K562 (cell line): ENCODE measurements at regions not wholly inside any gene's neighbourhood (a gene's known extent, or its start where the extent isn't known, plus 50 kb on each side); places are given as distances from the start of the nearest gene placed in this dataset.

ENCODE experiments used
- CBFA2T2 ChIP-seq: fragments of 450-650 bp; conservative IDR thresholded peaks from 2 replicates; pipeline ENCODE4 v1.6.1; 2017; ENCODE audit warnings: mild to moderate bottlenecking
- GTF2E2 ChIP-seq: fragments of 200-800 bp; sonication (Bioruptor generic); IDR thresholded peaks from 2 replicates; pipeline ENCODE4 v1.6.1; 2016; ENCODE audit warnings: missing genetic modification characterization, missing compliant biosample characterization
- JUND ChIP-seq, 2 experiments: IDR thresholded peaks; 2 replicates in 1 of 2; 3 replicates in 1 of 2; pipeline ENCODE4 v1.6.1; 2011; ENCODE audit warnings: borderline replicate concordance in 2 of 2, low read depth in 2 of 2, low read length in 2 of 2, improper control_type of control experiment in 1 of 2, missing biosample characterization in 1 of 2, missing genetic modification characterization in 1 of 2, missing genetic modification reagents in 1 of 2
- KLF13 ChIP-seq: fragments of 450-650 bp; IDR thresholded peaks from 2 replicates; pipeline ENCODE4 v1.6.1; 2016; ENCODE audit warnings: missing genetic modification characterization, low read depth, mild to moderate bottlenecking, missing compliant biosample characterization, moderate library complexity, borderline replicate concordance
- NEUROD1 ChIP-seq: fragments of 150-350 bp; IDR thresholded peaks from 2 replicates; pipeline ENCODE4 v1.6.1; 2014; ENCODE audit warnings: borderline replicate concordance, low read length, low read depth; ENCODE audit not compliant: partially characterized antibody
- RBM22 ChIP-seq: fragments of 200-400 bp; formaldehyde crosslinking; IDR thresholded peaks from 2 replicates; pipeline ENCODE4 v1.6.1; 2018; ENCODE audit warnings: low read length, low read depth; ENCODE audit not compliant: poor library complexity, severe bottlenecking
- SLC30A9 ChIP-seq: fragments of 250-450 bp; sonication (Bioruptor Pico); IDR thresholded peaks from 2 replicates; pipeline ENCODE4 v1.8.0; 2022; ENCODE audit warnings: mild to moderate bottlenecking, moderate library complexity
- TCF3 ChIP-seq: sonication (generic); formaldehyde crosslinking; IDR thresholded peaks from 2 replicates; pipeline ENCODE4 v1.4.0; 2020; ENCODE audit warnings: mild to moderate bottlenecking, missing genetic modification reagents
- TEAD1 ChIP-seq, 2 experiments: fragments of 450-650 bp in 1 of 2; sonication (generic) in 1 of 2; formaldehyde crosslinking; IDR thresholded peaks; 2 replicates each; pipeline versions ENCODE4 v1.4.0 to v1.8.0; 2020 to 2022; ENCODE audit warnings: mild to moderate bottlenecking in 2 of 2, missing genetic modification reagents in 1 of 2
- ZNF143 ChIP-seq: sonication (generic); formaldehyde crosslinking; IDR thresholded peaks from 2 replicates; pipeline ENCODE4 v1.9.0; 2022; ENCODE audit warnings: mild to moderate bottlenecking, missing genetic modification reagents
- ZNF212 ChIP-seq: fragments of 450-650 bp; formaldehyde crosslinking; IDR thresholded peaks from 2 replicates; pipeline ENCODE4 v1.4.0; 2020; ENCODE audit warnings: mild to moderate bottlenecking
- ZNF282 ChIP-seq: sonication (generic); formaldehyde crosslinking; IDR thresholded peaks from 2 replicates; pipeline ENCODE4 v1.8.1; 2023; ENCODE audit warnings: missing genetic modification reagents
- ZNF696 ChIP-seq: fragments of 250-450 bp; sonication (Bioruptor Pico); conservative IDR thresholded peaks from 2 replicates; pipeline ENCODE4 v1.4.0; 2020; ENCODE audit warnings: mild to moderate bottlenecking, moderate library complexity
- TF ChIP-seq, protein P1 (sequence below): fragments of 250-450 bp; sonication (Bioruptor Pico); IDR thresholded peaks from 2 replicates; pipeline ENCODE4 v1.6.1; 2021; ENCODE audit warnings: mild to moderate bottlenecking
- TF ChIP-seq, protein P2 (sequence below): sonication (generic); formaldehyde crosslinking; IDR thresholded peaks from 2 replicates; pipeline ENCODE4 v1.8.0; 2023; ENCODE audit warnings: mild to moderate bottlenecking, missing genetic modification reagents
- TF ChIP-seq, protein P3 (sequence below): IDR thresholded peaks from 2 replicates; pipeline ENCODE4 v1.6.1; 2016; ENCODE audit warnings: missing genetic modification characterization, missing compliant biosample characterization
- TF ChIP-seq, protein P4 (sequence below): IDR thresholded peaks from 3 replicates; pipeline ENCODE4 v1.6.1; 2011; ENCODE audit warnings: borderline replicate concordance, mild to moderate bottlenecking, moderate library complexity; ENCODE audit not compliant: insufficient read length; ENCODE audit errors: extremely low read depth

DNA sequence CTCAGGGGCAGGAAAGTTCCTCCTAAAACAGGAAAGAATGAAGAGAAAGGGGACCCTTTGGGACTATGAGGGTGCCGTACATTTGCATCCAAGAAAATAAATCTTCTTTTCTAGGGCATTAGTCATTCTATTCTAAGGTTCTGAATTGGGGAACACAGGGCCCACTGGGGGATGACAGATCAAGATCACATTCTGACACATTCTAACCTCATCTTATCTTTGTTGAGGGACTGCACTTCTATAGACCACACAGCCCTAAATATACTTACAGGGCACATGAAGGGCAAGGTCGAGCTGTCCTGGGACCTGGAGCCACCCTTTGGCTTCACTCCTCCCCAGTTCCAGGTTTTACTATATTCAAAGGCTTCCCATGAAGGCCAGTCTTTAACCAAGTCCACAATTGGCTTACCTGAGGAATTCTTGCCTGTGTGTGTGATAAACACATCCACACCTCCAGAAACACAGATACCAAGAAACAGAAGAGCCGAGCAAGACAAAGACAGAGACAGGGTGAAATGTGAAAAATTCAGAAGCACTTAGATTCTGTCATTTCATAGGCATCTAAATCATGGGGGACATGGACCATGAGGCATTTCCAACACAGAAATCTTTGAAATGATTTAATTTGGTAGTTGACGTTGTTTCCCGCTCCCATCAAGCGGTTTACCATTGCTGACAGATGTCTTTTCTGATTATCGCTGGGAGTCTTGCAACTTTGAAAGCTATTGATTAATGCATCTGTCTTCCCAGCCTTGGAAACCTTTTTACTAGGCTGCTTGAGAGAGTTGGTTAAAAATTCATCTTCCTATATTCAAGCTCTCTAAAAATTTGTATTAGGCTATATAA lies 75.8 kb downstream of the CCDC71L start (continued):
- no peak for TF ChIP-seq ZNF212
- peak; percentile 82 for TF ChIP-seq TCF3 (CRISPR knock-in tag)
- peak in 1 of 2 experiments; percentile 46; a peak in 1 of 4 replicates for TF ChIP-seq TEAD1 (CRISPR knock-in tag; IDR thresholded peaks at IDR 0.05)
- TF ChIP-seq, protein P1, sequence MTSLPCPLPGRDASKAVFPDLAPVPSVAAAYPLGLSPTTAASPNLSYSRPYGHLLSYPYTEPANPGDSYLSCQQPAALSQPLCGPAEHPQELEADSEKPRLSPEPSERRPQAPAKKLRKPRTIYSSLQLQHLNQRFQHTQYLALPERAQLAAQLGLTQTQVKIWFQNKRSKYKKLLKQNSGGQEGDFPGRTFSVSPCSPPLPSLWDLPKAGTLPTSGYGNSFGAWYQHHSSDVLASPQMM (CRISPR knock-in tag) = no peak
- peak; percentile 61; the same call in 1 of the 2 replicates for TF ChIP-seq CBFA2T2
- TF ChIP-seq, protein P2, sequence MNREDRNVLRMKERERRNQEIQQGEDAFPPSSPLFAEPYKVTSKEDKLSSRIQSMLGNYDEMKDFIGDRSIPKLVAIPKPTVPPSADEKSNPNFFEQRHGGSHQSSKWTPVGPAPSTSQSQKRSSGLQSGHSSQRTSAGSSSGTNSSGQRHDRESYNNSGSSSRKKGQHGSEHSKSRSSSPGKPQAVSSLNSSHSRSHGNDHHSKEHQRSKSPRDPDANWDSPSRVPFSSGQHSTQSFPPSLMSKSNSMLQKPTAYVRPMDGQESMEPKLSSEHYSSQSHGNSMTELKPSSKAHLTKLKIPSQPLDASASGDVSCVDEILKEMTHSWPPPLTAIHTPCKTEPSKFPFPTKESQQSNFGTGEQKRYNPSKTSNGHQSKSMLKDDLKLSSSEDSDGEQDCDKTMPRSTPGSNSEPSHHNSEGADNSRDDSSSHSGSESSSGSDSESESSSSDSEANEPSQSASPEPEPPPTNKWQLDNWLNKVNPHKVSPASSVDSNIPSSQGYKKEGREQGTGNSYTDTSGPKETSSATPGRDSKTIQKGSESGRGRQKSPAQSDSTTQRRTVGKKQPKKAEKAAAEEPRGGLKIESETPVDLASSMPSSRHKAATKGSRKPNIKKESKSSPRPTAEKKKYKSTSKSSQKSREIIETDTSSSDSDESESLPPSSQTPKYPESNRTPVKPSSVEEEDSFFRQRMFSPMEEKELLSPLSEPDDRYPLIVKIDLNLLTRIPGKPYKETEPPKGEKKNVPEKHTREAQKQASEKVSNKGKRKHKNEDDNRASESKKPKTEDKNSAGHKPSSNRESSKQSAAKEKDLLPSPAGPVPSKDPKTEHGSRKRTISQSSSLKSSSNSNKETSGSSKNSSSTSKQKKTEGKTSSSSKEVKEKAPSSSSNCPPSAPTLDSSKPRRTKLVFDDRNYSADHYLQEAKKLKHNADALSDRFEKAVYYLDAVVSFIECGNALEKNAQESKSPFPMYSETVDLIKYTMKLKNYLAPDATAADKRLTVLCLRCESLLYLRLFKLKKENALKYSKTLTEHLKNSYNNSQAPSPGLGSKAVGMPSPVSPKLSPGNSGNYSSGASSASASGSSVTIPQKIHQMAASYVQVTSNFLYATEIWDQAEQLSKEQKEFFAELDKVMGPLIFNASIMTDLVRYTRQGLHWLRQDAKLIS (CRISPR knock-in tag) = no peak; the same call in 1 of the 2 replicates
- TF ChIP-seq, protein P3, sequence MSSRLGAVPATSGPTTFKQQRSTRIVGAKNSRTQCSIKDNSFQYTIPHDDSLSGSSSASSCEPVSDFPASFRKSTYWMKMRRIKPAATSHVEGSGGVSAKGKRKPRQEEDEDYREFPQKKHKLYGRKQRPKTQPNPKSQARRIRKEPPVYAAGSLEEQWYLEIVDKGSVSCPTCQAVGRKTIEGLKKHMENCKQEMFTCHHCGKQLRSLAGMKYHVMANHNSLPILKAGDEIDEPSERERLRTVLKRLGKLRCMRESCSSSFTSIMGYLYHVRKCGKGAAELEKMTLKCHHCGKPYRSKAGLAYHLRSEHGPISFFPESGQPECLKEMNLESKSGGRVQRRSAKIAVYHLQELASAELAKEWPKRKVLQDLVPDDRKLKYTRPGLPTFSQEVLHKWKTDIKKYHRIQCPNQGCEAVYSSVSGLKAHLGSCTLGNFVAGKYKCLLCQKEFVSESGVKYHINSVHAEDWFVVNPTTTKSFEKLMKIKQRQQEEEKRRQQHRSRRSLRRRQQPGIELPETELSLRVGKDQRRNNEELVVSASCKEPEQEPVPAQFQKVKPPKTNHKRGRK (tag) = no peak
- no peak for TF ChIP-seq RBM22
- TF ChIP-seq, protein P4, sequence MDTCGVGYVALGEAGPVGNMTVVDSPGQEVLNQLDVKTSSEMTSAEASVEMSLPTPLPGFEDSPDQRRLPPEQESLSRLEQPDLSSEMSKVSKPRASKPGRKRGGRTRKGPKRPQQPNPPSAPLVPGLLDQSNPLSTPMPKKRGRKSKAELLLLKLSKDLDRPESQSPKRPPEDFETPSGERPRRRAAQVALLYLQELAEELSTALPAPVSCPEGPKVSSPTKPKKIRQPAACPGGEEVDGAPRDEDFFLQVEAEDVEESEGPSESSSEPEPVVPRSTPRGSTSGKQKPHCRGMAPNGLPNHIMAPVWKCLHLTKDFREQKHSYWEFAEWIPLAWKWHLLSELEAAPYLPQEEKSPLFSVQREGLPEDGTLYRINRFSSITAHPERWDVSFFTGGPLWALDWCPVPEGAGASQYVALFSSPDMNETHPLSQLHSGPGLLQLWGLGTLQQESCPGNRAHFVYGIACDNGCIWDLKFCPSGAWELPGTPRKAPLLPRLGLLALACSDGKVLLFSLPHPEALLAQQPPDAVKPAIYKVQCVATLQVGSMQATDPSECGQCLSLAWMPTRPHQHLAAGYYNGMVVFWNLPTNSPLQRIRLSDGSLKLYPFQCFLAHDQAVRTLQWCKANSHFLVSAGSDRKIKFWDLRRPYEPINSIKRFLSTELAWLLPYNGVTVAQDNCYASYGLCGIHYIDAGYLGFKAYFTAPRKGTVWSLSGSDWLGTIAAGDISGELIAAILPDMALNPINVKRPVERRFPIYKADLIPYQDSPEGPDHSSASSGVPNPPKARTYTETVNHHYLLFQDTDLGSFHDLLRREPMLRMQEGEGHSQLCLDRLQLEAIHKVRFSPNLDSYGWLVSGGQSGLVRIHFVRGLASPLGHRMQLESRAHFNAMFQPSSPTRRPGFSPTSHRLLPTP = no peak
- TF ChIP-seq KLF13 = no peak
- TF ChIP-seq ZNF143 (CRISPR knock-in tag) = no peak
- TF ChIP-seq ZNF282 (CRISPR knock-in tag) = no peak
- no peak for TF ChIP-seq GTF2E2 (tag)
- peak; percentile 35 for TF ChIP-seq NEUROD1
- TF ChIP-seq JUND (IDR thresholded peaks at IDR 0.05; ENCODE audit: borderline replicate concordance, low read depth, low read length) = peak; percentile 49; the same call in 1 of the 2 replicates
- peak; percentile 48; the same call in 1 of the 3 replicates for TF ChIP-seq JUND (tag; IDR thresholded peaks at IDR 0.05; ENCODE audit: borderline replicate concordance, low read depth, low read length)
- no peak for TF ChIP-seq SLC30A9 (CRISPR knock-in tag)
- TF ChIP-seq ZNF696 (CRISPR knock-in tag) = no peak
